Glomerular visceral epithelial cell (primary cell): ENCODE measurements at regions not wholly inside any gene's neighbourhood (a gene's known extent, or its start where the extent isn't known, plus 50 kb on each side); places are given as distances from the start of the nearest gene placed in this dataset.

Experiments
- DNase-seq: peaks from one replicate; pipeline ENCODE4 v3.0.0-alpha.2; 2016; ENCODE audit errors: extremely low spot score

GRCh38 chr4:181536196-181536746 lies 706.9 kb upstream of the TENM3 start:
- no peak for DNase-seq

- no peak for DNase-seq
These were observed 706.3 kb upstream of the TENM3 start for GRCh38 chr4:181536811-181537434.

- no peak for DNase-seq
These were observed 704.8 kb upstream of the TENM3 start for GRCh38 chr4:181538431-181538830.

GRCh38 chr4:181541396-181541795 lies 701.8 kb upstream of the TENM3 start:
- no peak for DNase-seq

GRCh38 chr4:181548873-181549575 lies 694.2 kb upstream of the TENM3 start:
- DNase-seq = peak; percentile 75

- DNase-seq = no peak
These were observed 693.5 kb upstream of the TENM3 start for GRCh38 chr4:181549576-181550188.

DNA sequence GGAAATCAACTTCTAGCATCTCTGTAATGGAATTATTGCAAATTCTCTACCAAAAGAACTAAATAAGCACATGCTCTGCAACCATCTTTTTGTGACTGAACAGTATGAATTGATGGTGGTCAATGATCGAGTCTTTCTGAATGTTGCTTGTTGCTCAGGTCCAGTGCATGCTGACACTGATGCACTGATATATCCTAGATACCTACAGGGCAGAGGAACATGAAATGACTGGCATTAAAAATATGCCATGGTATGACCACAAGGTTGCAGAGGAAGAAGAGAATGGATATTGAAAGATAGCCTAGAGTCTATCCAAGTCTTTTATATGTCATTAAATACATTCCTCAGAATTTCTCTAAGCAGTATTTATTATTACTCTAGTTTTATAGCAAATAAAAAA lies 692.8 kb upstream of the TENM3 start:
- DNase-seq = peak; percentile 52

- no peak for DNase-seq
These were observed 683.6 kb upstream of the TENM3 start for GRCh38 chr4:181559637-181560036.

DNA sequence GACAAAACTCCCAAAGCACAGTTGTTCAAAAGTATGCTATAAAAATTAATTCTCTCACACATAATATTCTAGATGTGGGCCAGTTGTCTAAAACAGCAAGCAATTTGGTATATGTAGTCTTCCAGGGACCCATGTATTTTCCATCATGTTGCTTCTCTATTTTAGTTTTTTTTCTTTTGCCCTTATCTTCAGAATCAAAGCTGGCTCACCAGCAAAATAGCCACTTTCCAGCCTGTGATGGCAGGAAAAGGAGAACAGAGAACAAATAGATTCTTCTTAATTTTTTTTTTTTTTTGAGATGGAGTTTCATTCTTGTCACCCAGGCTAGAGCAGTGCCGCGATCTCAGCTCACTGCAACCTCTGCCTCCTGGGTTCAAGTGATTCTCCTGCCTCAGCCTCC lies 680.8 kb upstream of the TENM3 start:
- no peak for DNase-seq

DNA sequence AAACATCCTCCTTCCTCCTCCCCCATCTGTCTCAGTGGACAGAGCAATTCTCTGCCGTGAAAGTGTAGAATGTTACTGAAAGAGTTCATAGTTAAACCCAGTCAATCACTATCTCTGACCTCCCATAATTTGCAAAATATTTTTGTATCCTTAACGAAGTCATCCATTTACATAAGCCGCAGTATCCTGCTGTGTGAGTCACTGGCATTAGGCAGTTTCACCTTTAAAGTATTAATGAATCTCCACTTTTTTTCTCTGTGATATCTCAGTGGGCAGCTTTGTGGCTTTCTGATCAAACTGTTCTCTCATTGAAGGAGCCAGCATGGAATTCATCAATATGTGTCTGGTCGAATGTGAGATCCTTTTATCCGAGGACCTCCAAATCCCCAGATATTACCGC lies 678.6 kb upstream of the TENM3 start:
- no peak for DNase-seq

DNA sequence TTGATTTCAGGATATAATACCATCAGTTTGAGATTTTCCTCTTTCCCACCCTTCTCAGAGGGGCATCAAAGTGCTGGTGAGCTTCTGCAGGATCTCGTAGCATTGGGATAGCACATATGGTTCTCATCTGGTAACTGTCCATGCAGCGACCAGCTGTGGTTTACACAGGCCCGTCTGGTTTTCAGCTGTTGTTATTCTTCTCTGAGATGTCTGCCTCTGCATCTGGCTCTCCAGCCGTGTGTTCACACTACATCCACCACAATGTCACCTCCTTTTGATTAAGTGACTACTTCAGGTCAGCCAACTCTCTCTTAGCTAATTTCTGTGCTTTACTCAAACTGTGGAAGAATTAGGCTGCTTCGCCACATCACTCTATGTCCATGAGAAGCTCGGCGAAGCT lies 676.7 kb upstream of the TENM3 start:
- DNase-seq = no peak

DNA sequence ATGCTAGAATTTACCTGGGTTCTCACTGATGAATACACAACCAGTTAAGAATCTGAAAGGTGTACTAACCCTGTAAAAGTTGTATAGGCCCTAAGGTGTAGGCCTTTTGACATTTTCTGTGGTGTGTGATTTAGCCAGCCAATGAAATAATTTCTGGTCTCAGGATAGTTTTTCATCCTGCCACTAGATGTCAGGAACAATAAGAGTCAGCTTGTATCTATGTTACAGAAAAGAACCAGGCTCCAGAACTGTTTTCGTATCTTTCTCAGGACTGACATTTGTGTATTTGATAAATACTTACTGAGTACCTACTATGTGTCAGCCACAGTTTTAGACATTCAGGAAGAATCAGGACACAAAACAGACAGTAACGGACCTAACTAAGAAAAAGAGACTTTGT lies 673.6 kb upstream of the TENM3 start:
- peak; percentile 40 for DNase-seq

DNA sequence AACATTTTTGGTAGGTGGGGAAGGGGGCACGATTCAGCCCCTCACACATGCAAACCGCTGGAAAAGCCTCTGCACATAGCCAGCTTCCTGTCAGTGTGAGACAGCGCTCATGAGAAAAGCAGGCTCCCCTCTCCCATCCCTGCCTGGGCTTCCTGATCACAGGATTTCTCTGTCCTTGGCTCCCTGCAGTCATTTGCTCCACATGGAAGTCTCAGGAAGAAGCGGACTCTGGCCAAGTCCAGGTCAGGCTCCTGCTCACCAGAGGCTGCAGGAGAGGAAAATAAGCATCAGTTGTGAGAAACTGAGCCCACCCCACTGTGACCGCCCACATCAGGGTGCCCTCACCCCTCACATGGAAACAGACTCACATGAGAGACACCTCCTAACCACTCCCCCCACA lies 664.3 kb upstream of the TENM3 start:
- no peak for DNase-seq

GRCh38 chr4:181579486-181579885 lies 663.7 kb upstream of the TENM3 start:
- no peak for DNase-seq

- no peak for DNase-seq
These were observed 661.2 kb upstream of the TENM3 start for GRCh38 chr4:181581983-181582382.

DNA sequence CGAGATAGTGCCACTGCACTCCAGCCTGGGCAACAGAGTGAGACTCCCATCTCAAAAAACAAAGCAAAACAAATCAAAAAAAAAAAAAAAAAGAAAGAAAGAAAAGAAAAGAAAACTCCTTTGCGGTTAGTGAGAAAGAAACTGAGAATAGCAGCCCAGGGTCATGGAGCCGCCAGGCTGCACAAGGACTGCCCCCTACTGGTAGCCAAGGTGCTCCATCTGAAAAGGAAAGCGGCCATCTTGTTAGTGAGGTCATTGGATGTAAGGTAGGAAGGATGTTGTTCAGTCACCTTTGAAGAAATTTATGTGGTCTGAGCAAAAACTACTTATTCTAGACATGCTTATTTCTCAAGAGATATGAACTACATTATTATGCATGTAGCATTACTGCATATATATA lies 660.6 kb upstream of the TENM3 start:
- DNase-seq = no peak

- DNase-seq = no peak
These were observed 654.4 kb upstream of the TENM3 start for GRCh38 chr4:181588733-181589302.

DNA sequence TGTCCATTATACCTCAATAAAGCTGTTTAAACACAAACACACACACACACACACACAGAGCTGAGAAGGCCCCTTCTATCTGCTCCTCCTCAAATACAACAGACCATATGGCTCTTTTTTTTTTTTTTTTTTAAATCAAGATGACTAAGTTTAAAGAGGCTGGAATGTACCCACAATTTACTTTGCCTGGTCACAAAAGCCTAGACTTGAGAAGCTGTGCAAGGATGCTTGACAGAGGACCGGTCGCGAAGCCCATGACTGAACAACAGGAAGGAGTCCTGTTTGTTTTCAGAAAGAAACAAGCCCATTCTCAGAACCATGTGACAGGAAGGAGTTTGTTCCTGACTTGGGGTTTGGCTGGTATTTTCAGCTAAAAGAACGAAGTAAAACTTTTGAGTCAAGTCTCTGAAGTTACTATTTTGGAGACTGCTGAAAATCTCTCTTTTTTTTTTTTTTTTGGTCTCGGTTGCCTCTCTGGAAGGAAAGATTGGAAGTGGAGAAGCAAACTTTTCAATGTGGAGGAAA lies 650.9 kb upstream of the TENM3 start:
- DNase-seq = no peak

- no peak for DNase-seq
These were observed 649.5 kb upstream of the TENM3 start for GRCh38 chr4:181593703-181594102.

DNA sequence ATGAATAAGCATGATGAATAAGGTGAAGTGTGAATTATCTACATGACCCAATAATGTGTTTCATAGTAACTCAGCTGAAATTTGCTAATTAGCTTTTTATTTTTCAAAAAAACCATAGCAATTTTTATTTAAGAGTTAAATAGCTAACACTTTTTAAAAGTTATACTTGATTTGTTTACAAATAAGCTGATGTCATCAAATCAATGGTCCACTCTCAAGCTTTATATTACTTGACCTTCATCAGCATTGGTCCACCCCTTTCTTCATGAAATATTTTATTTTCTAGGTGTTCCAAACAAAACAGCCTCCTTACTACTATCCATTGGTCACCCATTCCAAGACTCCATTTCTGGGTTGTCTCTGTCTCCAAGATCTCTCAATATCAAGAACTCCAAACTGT lies 649.0 kb upstream of the TENM3 start:
- DNase-seq = no peak

DNA sequence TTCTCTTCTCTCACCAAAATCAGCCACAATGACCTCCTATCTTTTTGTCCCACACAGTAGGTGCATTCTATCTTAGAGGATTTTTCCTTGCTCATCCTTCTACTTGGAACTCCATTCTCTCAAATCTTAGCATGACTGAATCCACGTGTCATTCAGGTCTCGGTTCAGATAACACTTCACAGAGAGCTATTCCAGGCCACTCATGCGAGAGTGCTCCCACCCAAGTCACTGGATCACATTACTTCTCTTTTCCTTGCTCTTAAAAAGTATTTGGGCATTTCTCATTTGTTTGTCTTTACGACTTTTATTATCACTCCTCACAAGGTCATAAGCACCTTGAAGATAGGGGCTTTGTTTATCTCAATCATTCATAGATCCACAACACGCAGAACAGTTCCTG lies 647.5 kb upstream of the TENM3 start:
- no peak for DNase-seq

DNA sequence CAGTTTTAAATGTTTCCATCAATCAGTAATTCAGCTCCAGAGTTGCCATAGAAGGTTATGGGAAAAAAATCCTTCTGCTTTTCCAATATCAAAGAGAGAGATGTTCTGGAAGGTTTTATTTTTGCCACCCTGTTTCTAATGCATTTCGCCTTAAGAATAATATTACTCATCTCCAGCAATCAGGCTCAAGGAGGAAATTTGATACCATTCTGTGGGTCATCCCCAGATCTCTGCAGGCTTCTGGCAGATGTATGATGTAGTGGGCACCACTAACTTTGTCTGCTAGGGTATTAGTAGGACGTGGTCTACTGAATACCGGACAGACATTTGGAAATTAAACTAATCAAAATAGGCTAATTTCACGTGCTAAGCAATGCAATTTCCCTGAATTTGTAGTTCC lies 645.4 kb upstream of the TENM3 start:
- DNase-seq = peak; percentile 6
